Transverse colon (tissue), 3 donors: ENCODE measurements at regions not wholly inside any gene's neighbourhood (a gene's known extent, or its start where the extent isn't known, plus 50 kb on each side); places are given as distances from the start of the nearest gene placed in this dataset.

Experiments
- POLR2A ChIP-seq: fragments of 450-650 bp; IDR thresholded peaks from one replicate; pipeline ENCODE4 v1.6.1; 2016; ENCODE audit warnings: antibody characterized with exemption, mild to moderate bottlenecking, moderate library complexity
- TF ChIP-seq, protein P1 (sequence below), 5 experiments: fragments of 200-600 bp in 3 of 5; fragments of 450-650 bp in 2 of 5; sonication (generic) in 3 of 5; IDR thresholded peaks; 1 replicate in 2 of 5; 2 replicates in 3 of 5; pipeline ENCODE4 v1.5.1; 2016 to 2017; ENCODE audit warnings: antibody characterized with exemption in 5 of 5, inconsistent platforms in 3 of 5, mild to moderate bottlenecking in 2 of 5, moderate library complexity in 1 of 5

DNA sequence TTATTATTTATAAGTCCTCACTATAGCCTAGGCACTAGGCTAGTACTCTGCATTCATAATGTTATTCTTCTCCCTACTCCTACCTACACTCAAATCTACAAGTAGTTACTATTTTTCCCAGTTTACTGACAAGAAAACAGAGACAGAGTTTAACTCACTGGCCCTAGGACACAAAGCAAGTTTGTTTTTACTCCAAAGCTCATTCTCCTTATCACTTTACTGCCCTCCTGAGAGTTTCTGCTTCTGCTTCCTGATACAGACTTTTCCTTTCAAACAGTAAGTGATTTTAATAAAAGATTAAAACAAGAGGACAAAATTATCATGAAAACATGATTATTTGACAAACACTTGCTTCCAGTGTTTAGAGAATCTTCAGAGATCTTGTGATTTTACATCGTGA, 60.6 kb upstream of the CADPS start:
- no peak for TF ChIP-seq POLR2A
- TF ChIP-seq, protein P1, sequence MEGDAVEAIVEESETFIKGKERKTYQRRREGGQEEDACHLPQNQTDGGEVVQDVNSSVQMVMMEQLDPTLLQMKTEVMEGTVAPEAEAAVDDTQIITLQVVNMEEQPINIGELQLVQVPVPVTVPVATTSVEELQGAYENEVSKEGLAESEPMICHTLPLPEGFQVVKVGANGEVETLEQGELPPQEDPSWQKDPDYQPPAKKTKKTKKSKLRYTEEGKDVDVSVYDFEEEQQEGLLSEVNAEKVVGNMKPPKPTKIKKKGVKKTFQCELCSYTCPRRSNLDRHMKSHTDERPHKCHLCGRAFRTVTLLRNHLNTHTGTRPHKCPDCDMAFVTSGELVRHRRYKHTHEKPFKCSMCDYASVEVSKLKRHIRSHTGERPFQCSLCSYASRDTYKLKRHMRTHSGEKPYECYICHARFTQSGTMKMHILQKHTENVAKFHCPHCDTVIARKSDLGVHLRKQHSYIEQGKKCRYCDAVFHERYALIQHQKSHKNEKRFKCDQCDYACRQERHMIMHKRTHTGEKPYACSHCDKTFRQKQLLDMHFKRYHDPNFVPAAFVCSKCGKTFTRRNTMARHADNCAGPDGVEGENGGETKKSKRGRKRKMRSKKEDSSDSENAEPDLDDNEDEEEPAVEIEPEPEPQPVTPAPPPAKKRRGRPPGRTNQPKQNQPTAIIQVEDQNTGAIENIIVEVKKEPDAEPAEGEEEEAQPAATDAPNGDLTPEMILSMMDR (IDR thresholded peaks at IDR 0.05), result no peak
